Body of pancreas (tissue), 4 donors: ENCODE measurements at regions not wholly inside any gene's neighbourhood (a gene's known extent, or its start where the extent isn't known, plus 50 kb on each side); places are given as distances from the start of the nearest gene placed in this dataset.

Source experiments
- CTCF ChIP-seq, 7 experiments: fragments of 450-650 bp in 4 of 7; fragments of 200-600 bp in 3 of 7; sonication (generic) in 3 of 7; IDR thresholded peaks; one replicate each; pipeline ENCODE4 v1.5.1; 2016 to 2019; ENCODE audit warnings: antibody characterized with exemption in 7 of 7
- POLR2A ChIP-seq, 3 donors: fragments of 450-650 bp; IDR thresholded peaks; one replicate each; pipeline ENCODE4 v1.6.1; 2016; ENCODE audit warnings: antibody characterized with exemption in 3 of 3, mild to moderate bottlenecking in 2 of 3

- TF ChIP-seq CTCF (IDR thresholded peaks at IDR 0.05) (no peak), POLR2A (IDR thresholded peaks at IDR 0.05) (no peak)
These were observed 208.5 kb upstream of the ACVR2A start for GRCh38 chr2:147636238-147636882.
